GM10266 (cell line): ENCODE measurements at regions not wholly inside any gene's neighbourhood (a gene's known extent, or its start where the extent isn't known, plus 50 kb on each side); places are given as distances from the start of the nearest gene placed in this dataset.

Source experiments
- DNase-seq: peaks from one replicate; pipeline ENCODE4 v3.0.0; 2012; ENCODE audit errors: extremely low spot score
- TF ChIP-seq, protein P1 (sequence below): IDR thresholded peaks from 2 replicates; pipeline ENCODE4 v1.5.1; 2012; ENCODE audit warnings: mild to moderate bottlenecking, low read depth; ENCODE audit not compliant: control insufficient read depth, insufficient read depth; ENCODE audit errors: missing control alignments

GRCh38 chr3:153254361-153254760 is 92.3 kb downstream of the RAP2B start:
- DNase-seq: no peak
- TF ChIP-seq, protein P1, sequence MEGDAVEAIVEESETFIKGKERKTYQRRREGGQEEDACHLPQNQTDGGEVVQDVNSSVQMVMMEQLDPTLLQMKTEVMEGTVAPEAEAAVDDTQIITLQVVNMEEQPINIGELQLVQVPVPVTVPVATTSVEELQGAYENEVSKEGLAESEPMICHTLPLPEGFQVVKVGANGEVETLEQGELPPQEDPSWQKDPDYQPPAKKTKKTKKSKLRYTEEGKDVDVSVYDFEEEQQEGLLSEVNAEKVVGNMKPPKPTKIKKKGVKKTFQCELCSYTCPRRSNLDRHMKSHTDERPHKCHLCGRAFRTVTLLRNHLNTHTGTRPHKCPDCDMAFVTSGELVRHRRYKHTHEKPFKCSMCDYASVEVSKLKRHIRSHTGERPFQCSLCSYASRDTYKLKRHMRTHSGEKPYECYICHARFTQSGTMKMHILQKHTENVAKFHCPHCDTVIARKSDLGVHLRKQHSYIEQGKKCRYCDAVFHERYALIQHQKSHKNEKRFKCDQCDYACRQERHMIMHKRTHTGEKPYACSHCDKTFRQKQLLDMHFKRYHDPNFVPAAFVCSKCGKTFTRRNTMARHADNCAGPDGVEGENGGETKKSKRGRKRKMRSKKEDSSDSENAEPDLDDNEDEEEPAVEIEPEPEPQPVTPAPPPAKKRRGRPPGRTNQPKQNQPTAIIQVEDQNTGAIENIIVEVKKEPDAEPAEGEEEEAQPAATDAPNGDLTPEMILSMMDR: no peak

GRCh38 chr3:153257673-153258351 is 95.8 kb downstream of the RAP2B start:
- no peak for DNase-seq
- TF ChIP-seq, protein P1: no peak

DNA sequence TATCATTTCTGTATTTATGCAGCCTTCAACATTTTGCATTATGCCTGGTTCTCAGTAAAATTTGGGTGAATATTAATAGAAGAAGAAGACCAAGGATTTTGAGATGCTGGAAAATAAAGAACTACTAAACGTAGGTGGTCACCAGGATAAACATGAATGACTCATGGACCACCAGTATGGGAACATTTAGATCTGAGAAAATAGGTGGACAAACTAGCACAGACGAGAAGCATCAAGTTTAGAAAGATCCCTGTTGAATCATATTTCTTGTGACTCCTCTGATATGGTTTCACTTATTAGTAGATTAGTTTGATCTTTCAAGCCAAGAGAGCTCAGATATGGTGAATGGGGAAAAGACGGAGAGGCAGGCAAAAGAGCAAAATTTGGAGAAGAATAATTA is 97.9 kb downstream of the RAP2B start:
- no peak for DNase-seq
- TF ChIP-seq, protein P1: no peak

DNA sequence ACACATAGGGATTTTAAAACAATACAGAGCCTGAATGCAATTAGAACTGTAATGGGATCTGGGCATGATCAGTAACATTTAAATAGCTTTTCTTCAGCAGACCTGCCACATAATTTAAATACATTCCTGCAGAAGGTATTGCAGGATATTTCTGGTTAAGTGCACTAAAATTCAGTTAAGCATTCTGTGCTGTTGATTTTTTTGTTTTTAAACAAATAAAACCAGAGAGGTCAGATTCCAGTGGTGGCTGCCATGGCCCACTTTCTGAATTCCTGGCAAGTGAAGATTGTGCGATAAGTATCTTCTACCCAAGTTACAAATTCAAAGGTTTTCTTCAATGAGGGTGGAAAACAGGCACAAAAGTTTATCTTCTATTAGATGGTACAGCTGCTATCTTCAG is 98.7 kb downstream of the RAP2B start:
- no peak for DNase-seq
- TF ChIP-seq, protein P1: no peak

DNA sequence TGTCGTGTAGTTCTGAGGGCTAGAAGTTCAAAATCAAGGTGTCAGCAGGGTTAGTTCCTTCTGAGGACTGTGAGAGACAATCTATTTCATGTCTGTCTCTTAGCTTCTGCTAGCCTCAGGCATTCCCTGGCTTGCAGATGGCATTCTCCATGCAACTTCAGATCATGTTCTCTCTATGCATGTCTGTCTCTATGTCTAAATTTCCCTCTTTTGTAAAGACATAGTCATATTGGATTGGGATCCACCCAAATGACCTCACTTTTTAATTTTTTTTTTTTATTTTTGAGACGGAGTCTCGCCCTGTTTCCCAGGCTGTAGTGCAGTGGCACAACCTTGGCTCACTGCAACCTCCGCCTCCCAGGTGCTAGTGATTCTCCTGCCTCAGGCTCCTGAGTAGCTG is 104.6 kb downstream of the RAP2B start:
- TF ChIP-seq, protein P1: no peak
- DNase-seq: no peak

GRCh38 chr3:153268564-153269279 is 106.7 kb downstream of the RAP2B start:
- DNase-seq: no peak
- TF ChIP-seq, protein P1: no peak

- TF ChIP-seq, protein P1: no peak
- no peak for DNase-seq
Measured at GRCh38 chr3:153269730-153270129, 107.7 kb downstream of the RAP2B start.
